PC-3 (cell line): ENCODE measurements at regions not wholly inside any gene's neighbourhood (a gene's known extent, or its start where the extent isn't known, plus 50 kb on each side); places are given as distances from the start of the nearest gene placed in this dataset.

Experiments
- ATAC-seq: fragments of 200-7000 bp; cut with Tn5 transposase; 2 replicates; pipeline ENCODE4 v1.9.1; 2020; ENCODE audit warnings: mild to moderate bottlenecking, moderate library complexity
- BruUV-seq: library from RNA; stranded (reverse); fragments of 400-500 nt; replicated peaks from 2 replicates; lab custom pipeline; 2021; lab: Mats Ljungman, UMichigan
- CTCF ChIA-PET: fragments of 300-600 bp; sonication (Branson Sonifier 250); formaldehyde crosslinking; loops from one replicate; lab custom pipeline; 2022; ENCODE audit warnings: antibody characterized with exemption; lab: Charles Lee
- POLR2A ChIA-PET: fragments of 300-600 bp; sonication (Branson Sonifier 250); formaldehyde crosslinking; loops from one replicate; lab custom pipeline; 2022; ENCODE audit warnings: antibody characterized with exemption; ENCODE audit not compliant: unreplicated experiment; lab: Charles Lee
- DNase-seq: peaks from one replicate; pipeline ENCODE4 v3.0.0-alpha.2; 2015
- H2AFZ ChIP-seq: fragments of 300-600 bp; sonication (generic); 2 replicates; pipeline ENCODE4 v1.6.0; 2016; ENCODE audit warnings: antibody characterized with exemption, low read length
- H3F3A ChIP-seq: fragments of 300-600 bp; sonication (generic); one replicate; pipeline ENCODE4 v1.6.0; 2017; ENCODE audit warnings: antibody characterized with exemption, low read length, control low read depth, mild to moderate bottlenecking; ENCODE audit not compliant: unreplicated experiment
- H3K27ac ChIP-seq: fragments of 300-600 bp; sonication (generic); 2 replicates; pipeline ENCODE4 v1.5.1; 2016; ENCODE audit warnings: mild to moderate bottlenecking, low read length
- H3K27me3 ChIP-seq: fragments of 300-600 bp; sonication (generic); 2 replicates; pipeline ENCODE4 v1.6.1; 2016; ENCODE audit warnings: low read length, mixed read lengths
- H3K36me3 ChIP-seq: fragments of 300-600 bp; sonication (generic); 2 replicates; pipeline ENCODE4 v1.6.1; 2016; ENCODE audit warnings: low read depth, mixed run types, low read length, mixed read lengths
- H3K4me1 ChIP-seq: fragments of 300-600 bp; sonication (generic); 2 replicates; pipeline ENCODE4 v1.5.1; 2016; ENCODE audit warnings: low read length; ENCODE audit not compliant: insufficient read depth
- H3K4me2 ChIP-seq: fragments of 300-600 bp; sonication (generic); 2 replicates; pipeline ENCODE4 v1.6.0; 2016; ENCODE audit warnings: low read length
- H3K4me3 ChIP-seq: fragments of 300-600 bp; sonication (generic); 2 replicates; pipeline ENCODE4 v1.5.1; 2016; ENCODE audit warnings: mild to moderate bottlenecking, low read length, mixed read lengths
- H3K79me2 ChIP-seq: fragments of 300-600 bp; sonication (generic); 2 replicates; pipeline ENCODE4 v1.6.1; 2017; ENCODE audit warnings: low read length, mixed read lengths
- H3K9ac ChIP-seq: fragments of 300-600 bp; sonication (generic); 2 replicates; pipeline ENCODE4 v1.6.0; 2016; ENCODE audit warnings: mild to moderate bottlenecking, low read length
- H3K9me2 ChIP-seq: fragments of 300-600 bp; sonication (generic); replicated peaks from 2 replicates; pipeline ENCODE4 v1.6.1; 2016; ENCODE audit warnings: mixed run types, low read length, mixed read lengths
- H3K9me3 ChIP-seq: fragments of 300-600 bp; sonication (generic); 2 replicates; pipeline ENCODE4 v1.6.1; 2016; ENCODE audit warnings: low read length, mixed read lengths
- H4K20me1 ChIP-seq: fragments of 300-600 bp; sonication (generic); 2 replicates; pipeline ENCODE4 v1.6.1; 2016; ENCODE audit warnings: low read length, mixed read lengths
- EZH2 ChIP-seq: fragments of 300-600 bp; sonication (generic); IDR thresholded peaks from one replicate; pipeline ENCODE4 v1.6.1; 2017; ENCODE audit warnings: antibody characterized with exemption, mild to moderate bottlenecking, low read length; ENCODE audit not compliant: unreplicated experiment
- EZH2phosphoT487 ChIP-seq: fragments of 300-600 bp; sonication (generic); IDR thresholded peaks from 2 replicates; pipeline ENCODE4 v1.6.1; 2018; ENCODE audit warnings: mild to moderate bottlenecking, antibody characterized with exemption, low read length, borderline replicate concordance
- intact Hi-C: fragments of 100-400 bp; cut with micrococcal nuclease; formaldehyde crosslinking; loops from 2 replicates; pipeline ENCODE4 v1.9.0; 2023
- TF ChIP-seq, protein P1 (sequence below): fragments of 300-600 bp; sonication (generic); conservative IDR thresholded peaks from 2 replicates; pipeline ENCODE4 v1.5.1; 2017; ENCODE audit warnings: antibody characterized with exemption, low read depth, mild to moderate bottlenecking, low read length

DNA sequence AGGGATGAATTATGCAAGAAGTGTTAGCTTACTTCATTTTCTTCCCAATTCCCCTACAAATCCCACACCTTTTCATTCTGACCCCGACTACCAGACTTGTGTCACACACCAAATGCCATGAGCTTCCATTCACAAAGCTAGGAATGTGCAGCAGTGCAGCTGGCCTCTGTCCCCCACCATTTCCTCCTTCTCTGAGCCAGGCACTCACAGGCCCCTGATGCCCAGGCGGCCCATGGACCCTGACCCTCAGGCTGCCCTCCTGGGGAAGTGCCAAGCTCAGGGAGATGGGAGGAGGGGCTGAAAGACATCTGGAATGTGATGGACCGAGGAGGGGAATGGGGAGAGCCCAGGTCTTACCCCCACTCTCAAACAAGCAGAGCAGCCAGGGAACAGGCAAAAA lies 67.0 kb upstream of the BCOR start:
- Histone ChIP-seq H3K9me3 (no peaks in the 10 kb centered on the region), H4K20me1 (no peaks in the 10 kb centered on the region), H3K4me1 (peaks cover 7% of the 10 kb centered on the region), H3K27me3 (no peaks in the 10 kb centered on the region), H3K36me3 (no peaks in the 10 kb centered on the region), H3K27ac (no peak overlapping the region), H3K79me2 (no peaks in the 10 kb centered on the region), H2AFZ (no peak overlapping the region), H3K9me2 (no peaks in the 10 kb centered on the region), H3K4me3 (no peak overlapping the region), H3K9ac (no peak overlapping the region), H3K4me2 (no peak overlapping the region), H3F3A (no peaks in the 10 kb centered on the region)
- POLR2A ChIA-PET: no interaction called here
- no TSS peak for BruUV-seq
- ATAC-seq: no peak
- TF ChIP-seq EZH2phosphoT487: no peak
- TF ChIP-seq, protein P1, sequence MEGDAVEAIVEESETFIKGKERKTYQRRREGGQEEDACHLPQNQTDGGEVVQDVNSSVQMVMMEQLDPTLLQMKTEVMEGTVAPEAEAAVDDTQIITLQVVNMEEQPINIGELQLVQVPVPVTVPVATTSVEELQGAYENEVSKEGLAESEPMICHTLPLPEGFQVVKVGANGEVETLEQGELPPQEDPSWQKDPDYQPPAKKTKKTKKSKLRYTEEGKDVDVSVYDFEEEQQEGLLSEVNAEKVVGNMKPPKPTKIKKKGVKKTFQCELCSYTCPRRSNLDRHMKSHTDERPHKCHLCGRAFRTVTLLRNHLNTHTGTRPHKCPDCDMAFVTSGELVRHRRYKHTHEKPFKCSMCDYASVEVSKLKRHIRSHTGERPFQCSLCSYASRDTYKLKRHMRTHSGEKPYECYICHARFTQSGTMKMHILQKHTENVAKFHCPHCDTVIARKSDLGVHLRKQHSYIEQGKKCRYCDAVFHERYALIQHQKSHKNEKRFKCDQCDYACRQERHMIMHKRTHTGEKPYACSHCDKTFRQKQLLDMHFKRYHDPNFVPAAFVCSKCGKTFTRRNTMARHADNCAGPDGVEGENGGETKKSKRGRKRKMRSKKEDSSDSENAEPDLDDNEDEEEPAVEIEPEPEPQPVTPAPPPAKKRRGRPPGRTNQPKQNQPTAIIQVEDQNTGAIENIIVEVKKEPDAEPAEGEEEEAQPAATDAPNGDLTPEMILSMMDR: no peak
- TF ChIP-seq EZH2: no peak
- CTCF ChIA-PET: no interaction called here
- no peak for DNase-seq
- intact Hi-C loops: no loop called here

DNA sequence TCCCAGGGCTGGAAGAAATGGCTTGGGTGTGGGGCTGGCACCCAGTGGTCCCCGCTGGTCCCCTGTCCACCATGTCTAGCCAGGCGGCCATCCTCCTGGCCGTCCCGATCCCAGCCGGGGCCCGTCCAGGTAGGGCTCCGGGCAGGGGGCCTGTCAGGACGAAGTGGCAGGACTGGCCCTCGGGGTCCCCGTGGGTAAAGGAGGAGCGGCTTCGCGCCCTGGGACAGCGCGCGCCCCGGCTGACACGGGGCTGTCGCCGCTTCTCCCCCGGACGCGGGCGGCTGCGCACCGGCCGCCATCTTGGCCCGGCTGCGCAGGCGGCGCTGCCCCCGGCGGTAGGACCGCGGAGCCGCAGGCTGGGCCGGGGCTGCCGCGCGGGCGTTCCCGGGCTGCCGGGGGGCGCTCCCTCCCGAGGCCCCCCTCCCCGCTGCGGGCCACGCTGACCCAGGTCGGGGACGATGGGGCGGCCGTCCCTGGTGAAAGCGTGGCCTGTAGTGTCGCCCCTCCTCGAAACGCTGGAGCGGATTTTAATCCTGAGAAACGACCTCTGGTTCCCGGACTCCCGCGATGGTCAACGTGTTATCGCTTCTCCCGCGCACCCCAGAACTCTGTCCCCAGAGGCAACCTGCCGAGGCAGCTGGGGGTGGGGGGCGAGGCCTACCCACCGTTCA lies 60.4 kb upstream of the BCOR start:
- Histone ChIP-seq H3K27ac (no peak overlapping the region), H3K4me2 (peak overlapping the region; percentile 100)

More for the DNA sequence above, 60.4 kb upstream of the BCOR start:
- ChIA-PET POLR2A (no interaction called here), CTCF (no interaction called here)
- H3K9ac ChIP-seq: peak overlapping the region; percentile 76
- no peaks in the 10 kb centered on the region for H3K36me3 ChIP-seq
- peak; percentile 46 for DNase-seq
- peak; percentile 42 for ATAC-seq
- no peaks in the 10 kb centered on the region for H3F3A ChIP-seq
- no peaks in the 10 kb centered on the region for H3K9me2 ChIP-seq
- H3K4me1 ChIP-seq: peaks cover 8% of the 10 kb centered on the region; the same call in 1 of the 2 replicates
- H2AFZ ChIP-seq: peak overlapping the region; percentile 99
- no peaks in the 10 kb centered on the region for H3K27me3 ChIP-seq
- peak overlapping the region; percentile 75 for H3K4me3 ChIP-seq
- no peak for TF ChIP-seq EZH2phosphoT487
- TF ChIP-seq EZH2: no peak
- TF ChIP-seq, protein P1: peak; percentile 22; the same call in 1 of the 2 replicates
- intact Hi-C loops: no loop called here
- no peaks in the 10 kb centered on the region for H3K79me2 ChIP-seq
- no peaks in the 10 kb centered on the region for H3K9me3 ChIP-seq
- no peaks in the 10 kb centered on the region for H4K20me1 ChIP-seq
- no TSS peak for BruUV-seq
